ENCODE measurements at regions not wholly inside any gene's neighbourhood (a gene's known extent, or its start where the extent isn't known, plus 50 kb on each side); places are given as distances from the start of the nearest gene placed in this dataset.

DNA sequence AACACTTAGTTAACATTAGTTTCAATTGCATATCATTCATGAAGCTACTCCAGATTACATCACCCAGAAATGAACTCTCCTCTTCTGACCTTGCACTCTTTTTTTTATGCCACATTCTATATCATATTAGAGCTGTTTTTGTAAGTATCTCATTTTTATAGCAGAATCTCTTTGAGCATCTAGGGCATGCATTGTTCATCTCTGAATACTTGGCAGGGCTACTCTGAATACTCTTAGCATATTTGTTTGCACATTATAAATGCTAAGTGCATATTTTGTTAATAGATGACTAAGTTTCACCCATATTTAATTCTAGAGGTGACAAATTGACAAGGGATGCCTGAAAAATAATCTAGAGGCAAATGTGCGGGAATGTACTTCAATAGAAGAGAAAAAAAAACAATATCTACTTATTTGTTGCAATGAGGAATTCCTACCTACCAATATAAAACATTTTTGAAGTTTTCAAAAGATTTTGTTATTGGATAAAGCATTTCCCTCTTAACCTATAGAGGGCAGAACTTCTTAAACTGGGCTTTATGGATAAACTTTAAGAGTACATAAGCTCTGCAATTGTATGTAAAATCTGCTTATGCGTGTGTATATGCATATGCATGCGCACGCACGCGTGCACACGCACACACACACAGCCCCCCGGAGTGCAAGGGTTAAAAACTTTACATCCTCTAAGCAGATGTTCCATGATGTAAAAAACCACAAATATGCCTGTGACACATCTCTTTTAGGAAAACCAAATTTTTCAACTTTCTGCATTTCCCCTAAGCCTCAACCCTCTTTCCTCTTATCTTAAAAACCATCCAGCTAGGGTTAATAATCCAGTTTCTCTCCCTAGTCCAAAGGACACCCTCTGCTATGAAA, 73.0 kb upstream of the OXGR1 start:
- TF ChIP-seq ZC3H10 (CRISPR knock-in tag; IDR thresholded peaks at IDR 0.05) (no peak), RARB (CRISPR knock-in tag; IDR thresholded peaks at IDR 0.05) (no peak), ZNF565 (CRISPR knock-in tag; conservative IDR thresholded peaks at IDR 0.05; ENCODE audit: low read depth) (no peak), CREB5 (CRISPR knock-in tag; IDR thresholded peaks at IDR 0.05; ENCODE audit: low read depth) (no peak)

Measured in SK-N-SH treated with all-trans-retinoic acid at 6 μM for 48 hours (cell line).